Activated naive CD4-positive, alpha-beta T cell treated with anti-CD3 and anti-CD28 coated beads, Interleukin-2, amount 50 U/mL, for 24 hours (primary cell): ENCODE measurements at regions not wholly inside any gene's neighbourhood (a gene's known extent, or its start where the extent isn't known, plus 50 kb on each side); places are given as distances from the start of the nearest gene placed in this dataset.
"Not testable (repeated sequence)": the region's sequence is repeated elsewhere in the genome, so short reads cannot be mapped to it uniquely, and the experiment has no call there.

ENCODE experiments used
- H3K27ac Mint-ChIP-seq: one replicate; pipeline ENCODE4 v1.8.0; 2021; ENCODE audit warnings: mild to moderate bottlenecking, mixed read lengths
- H3K27me3 Mint-ChIP-seq: one replicate; pipeline ENCODE4 v1.8.0; 2021; ENCODE audit warnings: mixed read lengths
- H3K36me3 Mint-ChIP-seq: one replicate; pipeline ENCODE4 v1.8.0; 2021; ENCODE audit warnings: mixed read lengths
- H3K4me1 Mint-ChIP-seq: one replicate; pipeline ENCODE4 v1.8.0; 2021; ENCODE audit warnings: mixed read lengths
- H3K4me3 Mint-ChIP-seq: one replicate; pipeline ENCODE4 v1.8.0; 2021; ENCODE audit warnings: mild to moderate bottlenecking, mixed read lengths
- H3K9me3 Mint-ChIP-seq: one replicate; pipeline ENCODE4 v1.8.0; 2021; ENCODE audit warnings: mixed read lengths

DNA sequence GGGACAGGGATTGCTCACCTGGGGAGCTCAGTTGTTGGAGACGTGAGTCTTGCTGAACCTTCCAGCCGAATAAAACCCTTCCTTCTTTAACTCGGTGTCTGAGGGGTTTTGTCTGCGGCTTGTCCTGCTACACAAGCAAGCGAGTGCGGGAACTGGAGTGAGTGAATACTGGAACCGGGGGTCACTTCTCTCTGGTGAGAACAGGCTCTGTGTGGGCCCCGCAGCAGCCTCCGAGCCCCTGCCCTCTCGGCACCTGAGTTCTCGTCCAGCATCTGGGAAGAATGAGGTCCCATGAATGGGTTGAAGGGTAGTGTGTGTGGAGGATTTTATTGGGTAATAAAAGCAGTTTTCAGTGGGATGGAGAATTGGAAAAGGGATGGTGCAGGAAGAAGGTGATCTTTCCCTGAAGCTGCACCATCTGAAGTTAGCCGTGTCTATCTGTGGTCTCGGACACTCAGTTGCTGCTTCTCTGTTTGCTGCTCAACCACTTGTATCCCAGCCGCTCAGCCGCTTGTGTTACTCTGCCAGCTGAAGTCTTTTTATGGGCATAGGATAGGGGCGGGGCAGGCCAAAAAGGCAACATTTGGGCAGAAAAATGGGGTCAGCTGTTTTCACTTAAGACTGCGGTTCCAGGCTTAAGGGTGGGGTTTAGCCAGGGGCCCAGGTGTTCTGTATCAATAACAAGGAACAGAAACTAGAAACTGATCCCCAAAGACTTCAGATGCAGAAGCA lies 450.6 kb upstream of the CAMK1G start:
- H3K9me3 Mint-ChIP-seq: peaks cover 8% of the 10 kb centered on the region
- no peaks in the 10 kb centered on the region for H3K36me3 Mint-ChIP-seq
- no peak overlapping the region for H3K4me3 Mint-ChIP-seq
- H3K27ac Mint-ChIP-seq: no peak overlapping the region
- peaks cover 1% of the 10 kb centered on the region for H3K27me3 Mint-ChIP-seq
- no peaks in the 10 kb centered on the region for H3K4me1 Mint-ChIP-seq

DNA sequence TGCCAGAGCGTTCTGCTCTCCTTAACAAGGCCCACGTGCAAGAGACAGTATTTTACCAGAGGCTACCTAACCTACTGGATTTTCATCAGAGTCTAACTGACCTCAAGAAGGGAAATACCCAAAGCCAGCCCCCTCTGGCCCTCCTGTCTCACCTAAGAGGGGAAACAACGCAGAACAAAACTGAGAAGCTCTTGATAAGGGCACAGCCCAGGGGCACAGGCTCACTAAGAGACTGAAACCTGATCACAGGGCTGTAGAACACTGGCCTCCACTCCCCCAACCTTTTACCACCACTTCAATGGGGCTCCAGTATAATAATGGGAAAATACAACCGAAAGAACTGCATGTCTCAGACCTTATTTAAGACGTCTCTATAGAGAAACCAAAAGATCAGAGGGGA lies 449.5 kb upstream of the CAMK1G start:
- peaks cover 8% of the 10 kb centered on the region for H3K9me3 Mint-ChIP-seq
- no peak overlapping the region for H3K4me3 Mint-ChIP-seq
- no peaks in the 10 kb centered on the region for H3K4me1 Mint-ChIP-seq
- H3K36me3 Mint-ChIP-seq: no peaks in the 10 kb centered on the region
- H3K27me3 Mint-ChIP-seq: peaks cover 1% of the 10 kb centered on the region
- no peak overlapping the region for H3K27ac Mint-ChIP-seq

GRCh38 chr1:209143916-209144315 lies 439.6 kb upstream of the CAMK1G start:
- no peak overlapping the region for H3K27ac Mint-ChIP-seq
- H3K4me1 Mint-ChIP-seq: no peaks in the 10 kb centered on the region
- H3K4me3 Mint-ChIP-seq: no peak overlapping the region
- peaks cover 2% of the 10 kb centered on the region for H3K27me3 Mint-ChIP-seq
- H3K9me3 Mint-ChIP-seq: peaks cover 21% of the 10 kb centered on the region
- no peaks in the 10 kb centered on the region for H3K36me3 Mint-ChIP-seq

DNA sequence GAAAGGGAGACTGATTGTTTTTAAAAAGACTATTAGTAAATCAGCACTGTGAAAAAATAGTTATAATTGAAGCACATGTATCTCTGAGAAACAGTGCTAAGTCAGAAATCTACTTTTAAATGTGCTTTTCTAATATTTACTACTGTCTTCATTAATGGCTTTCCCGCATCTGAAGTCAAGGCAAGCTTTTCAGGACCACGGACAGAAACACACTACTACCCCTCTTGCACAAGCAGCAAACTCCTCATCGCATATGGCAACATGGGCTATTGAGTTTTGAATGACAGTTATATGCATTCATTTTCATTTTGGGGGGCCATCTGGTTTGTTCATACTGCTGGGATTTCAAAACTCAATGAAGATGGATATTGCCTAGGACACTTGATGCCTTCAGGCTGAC lies 433.4 kb upstream of the CAMK1G start:
- no peaks in the 10 kb centered on the region for H3K27me3 Mint-ChIP-seq
- H3K9me3 Mint-ChIP-seq: peaks cover 9% of the 10 kb centered on the region
- no peak overlapping the region for H3K4me3 Mint-ChIP-seq
- no peak overlapping the region for H3K27ac Mint-ChIP-seq
- H3K4me1 Mint-ChIP-seq: no peaks in the 10 kb centered on the region
- no peaks in the 10 kb centered on the region for H3K36me3 Mint-ChIP-seq

GRCh38 chr1:209153411-209153810 lies 430.1 kb upstream of the CAMK1G start:
- peaks cover 9% of the 10 kb centered on the region for H3K9me3 Mint-ChIP-seq
- no peaks in the 10 kb centered on the region for H3K4me1 Mint-ChIP-seq
- no peak overlapping the region for H3K4me3 Mint-ChIP-seq
- H3K36me3 Mint-ChIP-seq: no peaks in the 10 kb centered on the region
- H3K27me3 Mint-ChIP-seq: no peaks in the 10 kb centered on the region
- no peak overlapping the region for H3K27ac Mint-ChIP-seq

DNA sequence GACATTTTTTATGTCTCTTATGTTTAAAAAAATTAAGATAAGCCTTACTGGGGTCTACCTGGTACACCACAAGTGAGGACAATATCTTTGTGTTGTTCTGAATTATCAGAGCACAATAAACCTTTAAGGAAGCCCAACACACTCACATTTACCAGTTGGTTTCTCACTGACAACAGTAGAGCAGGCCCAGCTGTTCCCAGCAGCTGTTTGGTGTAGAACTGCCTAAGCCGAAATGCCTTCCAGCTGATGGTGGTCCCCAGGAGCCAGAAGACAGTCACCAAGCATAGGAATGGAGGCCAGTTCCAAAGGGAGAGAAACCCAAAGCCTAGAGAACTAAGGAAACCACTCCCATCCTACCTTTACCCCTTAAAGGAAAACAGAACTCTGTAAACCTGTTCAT lies 428.6 kb upstream of the CAMK1G start:
- no peaks in the 10 kb centered on the region for H3K27me3 Mint-ChIP-seq
- no peaks in the 10 kb centered on the region for H3K36me3 Mint-ChIP-seq
- H3K9me3 Mint-ChIP-seq: peaks cover 5% of the 10 kb centered on the region
- H3K4me3 Mint-ChIP-seq: no peak overlapping the region
- no peak overlapping the region for H3K27ac Mint-ChIP-seq
- no peaks in the 10 kb centered on the region for H3K4me1 Mint-ChIP-seq

GRCh38 chr1:209155546-209155945 lies 428.0 kb upstream of the CAMK1G start:
- Mint-ChIP-seq H3K9me3 (peaks cover under 1% of the 10 kb centered on the region), H3K4me3 (no peak overlapping the region), H3K4me1 (no peaks in the 10 kb centered on the region), H3K36me3 (no peaks in the 10 kb centered on the region), H3K27ac (no peak overlapping the region), H3K27me3 (no peaks in the 10 kb centered on the region)

DNA sequence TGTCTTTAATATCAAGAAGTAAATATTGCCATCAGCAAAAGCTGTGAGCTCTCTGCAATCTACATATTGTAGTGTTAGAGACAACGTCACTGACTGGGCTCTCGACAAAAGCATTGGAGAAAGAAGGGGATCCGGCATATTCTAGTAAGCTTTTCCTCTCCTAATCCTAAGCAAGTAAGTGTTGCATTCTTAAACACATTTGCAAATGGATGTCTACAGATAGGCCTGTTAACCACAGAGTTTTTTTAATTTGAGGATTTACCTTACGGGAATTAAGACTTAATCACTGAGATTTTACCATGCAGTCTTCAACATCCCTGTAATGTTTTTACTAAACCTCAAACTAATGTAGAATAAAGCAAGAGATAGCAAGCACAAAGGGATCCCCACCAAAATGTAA lies 426.5 kb upstream of the CAMK1G start:
- H3K4me1 Mint-ChIP-seq: no peaks in the 10 kb centered on the region
- no peak overlapping the region for H3K4me3 Mint-ChIP-seq
- H3K27me3 Mint-ChIP-seq: no peaks in the 10 kb centered on the region
- no peak overlapping the region for H3K27ac Mint-ChIP-seq
- H3K36me3 Mint-ChIP-seq: no peaks in the 10 kb centered on the region
- H3K9me3 Mint-ChIP-seq: no peaks in the 10 kb centered on the region

DNA sequence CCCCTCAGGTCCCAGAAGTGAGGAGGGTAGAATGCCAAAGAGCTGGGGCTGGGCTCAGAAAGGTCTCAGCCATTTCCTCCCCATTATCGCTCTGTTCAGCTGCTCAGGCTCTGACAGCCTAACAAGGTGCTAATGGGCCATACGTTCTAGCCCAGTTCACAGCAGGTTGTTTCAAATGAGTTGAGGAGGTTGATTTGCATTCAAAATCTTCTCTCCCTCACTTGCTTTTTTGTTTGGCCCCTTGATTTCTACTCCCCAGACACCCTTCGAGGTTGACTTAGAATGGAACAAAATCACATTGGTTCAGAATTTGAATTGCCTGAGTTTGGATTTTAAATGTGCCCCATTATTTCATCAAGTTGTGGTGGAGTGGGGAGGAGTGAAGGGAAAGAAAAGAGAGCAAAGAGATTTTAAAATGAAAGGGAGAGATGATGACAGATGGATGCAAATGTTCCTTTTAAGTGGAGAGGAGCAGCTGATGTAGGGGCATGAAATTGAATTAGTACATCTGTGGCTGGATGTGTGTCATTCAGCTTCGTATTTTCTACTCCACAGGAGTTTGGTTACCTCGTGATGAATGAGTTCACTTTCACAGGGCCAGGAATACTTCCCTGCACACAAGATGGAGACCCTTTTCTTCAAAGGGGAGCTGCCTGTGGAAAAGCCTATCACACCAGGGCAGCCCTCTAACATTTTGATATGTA lies 425.8 kb upstream of the CAMK1G start:
- no peak overlapping the region for H3K27ac Mint-ChIP-seq
- no peaks in the 10 kb centered on the region for H3K27me3 Mint-ChIP-seq
- H3K4me3 Mint-ChIP-seq: no peak overlapping the region
- H3K4me1 Mint-ChIP-seq: no peaks in the 10 kb centered on the region
- no peaks in the 10 kb centered on the region for H3K9me3 Mint-ChIP-seq
- no peaks in the 10 kb centered on the region for H3K36me3 Mint-ChIP-seq

GRCh38 chr1:209158851-209159250 lies 424.7 kb upstream of the CAMK1G start:
- no peaks in the 10 kb centered on the region for H3K36me3 Mint-ChIP-seq
- no peaks in the 10 kb centered on the region for H3K9me3 Mint-ChIP-seq
- no peaks in the 10 kb centered on the region for H3K27me3 Mint-ChIP-seq
- H3K4me3 Mint-ChIP-seq: no peak overlapping the region
- peak overlapping the region; percentile 23 for H3K27ac Mint-ChIP-seq
- H3K4me1 Mint-ChIP-seq: no peaks in the 10 kb centered on the region

- H3K4me3 Mint-ChIP-seq: no peak overlapping the region
- no peaks in the 10 kb centered on the region for H3K36me3 Mint-ChIP-seq
- no peaks in the 10 kb centered on the region for H3K27me3 Mint-ChIP-seq
- H3K27ac Mint-ChIP-seq: no peak overlapping the region
- H3K4me1 Mint-ChIP-seq: no peaks in the 10 kb centered on the region
- peaks cover 5% of the 10 kb centered on the region for H3K9me3 Mint-ChIP-seq
Measured at GRCh38 chr1:209160230-209160629, 423.3 kb upstream of the CAMK1G start.

DNA sequence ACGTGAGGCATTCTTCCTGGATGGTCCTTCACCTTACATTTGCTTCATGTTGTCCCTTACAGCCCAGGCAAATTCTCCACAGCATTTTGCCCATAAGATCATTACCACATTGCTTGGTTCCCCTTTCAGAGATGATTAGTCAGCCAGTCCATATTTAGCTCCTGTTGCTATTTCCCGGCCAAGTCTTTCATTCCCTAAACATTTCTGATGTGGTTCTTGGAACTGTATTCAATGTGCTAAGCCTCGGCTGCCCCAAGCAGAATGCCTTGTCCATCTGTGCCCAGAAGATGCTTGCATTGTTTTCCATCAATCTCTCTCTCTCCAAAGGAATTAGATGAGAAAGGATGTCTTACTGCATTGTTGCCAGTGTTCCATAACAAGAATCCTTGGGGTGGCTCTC lies 420.9 kb upstream of the CAMK1G start:
- Mint-ChIP-seq H3K4me1 (no peaks in the 10 kb centered on the region), H3K36me3 (no peaks in the 10 kb centered on the region), H3K27me3 (no peaks in the 10 kb centered on the region), H3K4me3 (no peak overlapping the region), H3K27ac (no peak overlapping the region), H3K9me3 (peaks cover 12% of the 10 kb centered on the region)

DNA sequence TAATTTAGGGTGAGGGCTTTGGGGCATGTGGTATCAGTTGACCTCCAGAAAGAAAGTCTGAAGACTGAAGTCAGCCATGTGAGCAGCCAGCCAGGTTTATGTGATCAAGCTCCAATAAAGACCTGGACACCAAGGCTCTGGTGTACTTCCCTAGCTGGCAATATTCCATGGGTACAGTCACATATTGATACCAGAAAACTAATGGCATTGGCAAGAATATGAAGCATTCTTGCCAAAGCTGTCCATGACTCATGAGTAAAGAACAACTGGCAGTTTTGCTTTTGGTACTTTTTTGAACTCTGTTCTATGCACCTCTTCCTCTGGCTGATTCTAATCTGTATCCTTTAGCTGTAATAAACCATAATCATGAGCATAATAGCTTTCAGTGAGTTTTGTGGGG lies 415.3 kb upstream of the CAMK1G start:
- no peak overlapping the region for H3K4me3 Mint-ChIP-seq
- H3K4me1 Mint-ChIP-seq: no peaks in the 10 kb centered on the region
- peaks cover 6% of the 10 kb centered on the region for H3K27me3 Mint-ChIP-seq
- peaks cover 12% of the 10 kb centered on the region for H3K9me3 Mint-ChIP-seq
- H3K27ac Mint-ChIP-seq: no peak overlapping the region
- H3K36me3 Mint-ChIP-seq: no peaks in the 10 kb centered on the region

DNA sequence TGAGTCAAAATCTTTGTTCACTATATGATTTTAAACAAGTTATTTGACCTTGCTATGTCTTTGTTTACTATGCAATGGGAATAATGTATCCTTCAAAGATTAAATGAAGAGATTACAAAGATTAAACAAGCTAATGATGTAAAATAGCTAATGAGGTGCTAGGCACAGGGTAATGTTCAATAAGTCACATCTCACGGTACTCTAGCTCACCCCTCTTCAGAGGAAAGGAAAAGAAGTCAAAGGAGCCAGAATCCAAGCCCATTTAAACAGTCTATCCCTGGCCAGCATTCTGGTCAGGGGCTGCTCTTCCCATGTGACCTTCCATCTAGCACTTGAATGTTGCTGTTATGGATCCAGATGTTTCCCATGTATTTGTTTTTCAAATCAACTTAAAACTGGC lies 412.4 kb upstream of the CAMK1G start:
- peaks cover 1% of the 10 kb centered on the region for H3K9me3 Mint-ChIP-seq
- H3K4me3 Mint-ChIP-seq: no peak overlapping the region
- no peak overlapping the region for H3K27ac Mint-ChIP-seq
- peaks cover 8% of the 10 kb centered on the region for H3K27me3 Mint-ChIP-seq
- H3K4me1 Mint-ChIP-seq: no peaks in the 10 kb centered on the region
- no peaks in the 10 kb centered on the region for H3K36me3 Mint-ChIP-seq

DNA sequence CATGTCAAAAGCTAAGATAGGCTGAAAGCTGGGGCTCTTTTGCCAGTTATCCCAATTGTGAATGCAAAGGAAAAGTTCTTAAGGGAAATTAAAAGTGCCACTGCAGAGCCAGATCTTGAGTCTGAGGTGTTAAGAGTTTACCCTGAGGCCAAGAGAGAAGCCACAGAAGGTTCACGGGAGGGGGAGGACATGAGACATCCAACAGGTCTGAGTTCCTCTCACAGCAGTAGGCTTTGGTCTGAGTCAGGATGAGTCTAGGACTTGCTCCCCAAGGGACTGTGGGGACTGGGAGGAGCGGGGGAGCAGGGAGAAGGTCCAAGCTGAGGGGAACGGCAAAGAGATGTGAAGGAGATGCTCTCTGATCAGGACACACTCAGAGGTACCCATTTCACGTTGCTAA lies 411.2 kb upstream of the CAMK1G start:
- Mint-ChIP-seq H3K4me1 (no peaks in the 10 kb centered on the region), H3K4me3 (no peak overlapping the region), H3K9me3 (no peaks in the 10 kb centered on the region), H3K27ac (no peak overlapping the region), H3K36me3 (no peaks in the 10 kb centered on the region), H3K27me3 (peaks cover 10% of the 10 kb centered on the region)

GRCh38 chr1:209172792-209173542 lies 410.5 kb upstream of the CAMK1G start:
- not testable (repeated sequence) for H3K4me1 Mint-ChIP-seq, H3K36me3 Mint-ChIP-seq
- H3K27me3 Mint-ChIP-seq: peaks cover 10% of the 10 kb centered on the region

More at GRCh38 chr1:209172792-209173542, 410.5 kb upstream of the CAMK1G start:
- H3K4me3 Mint-ChIP-seq, H3K27ac Mint-ChIP-seq, H3K9me3 Mint-ChIP-seq: not testable (repeated sequence)
